DMS114 treated with DMSO at 0.1 percent for 48 hours (cell line): ENCODE measurements at regions not wholly inside any gene's neighbourhood (a gene's known extent, or its start where the extent isn't known, plus 50 kb on each side); places are given as distances from the start of the nearest gene placed in this dataset.

Experiments
- DNase-seq: peaks from one replicate; lab custom pipeline; 2025; ENCODE audit not compliant: unreplicated experiment; lab: John Stamatoyannopoulos, UW

DNA sequence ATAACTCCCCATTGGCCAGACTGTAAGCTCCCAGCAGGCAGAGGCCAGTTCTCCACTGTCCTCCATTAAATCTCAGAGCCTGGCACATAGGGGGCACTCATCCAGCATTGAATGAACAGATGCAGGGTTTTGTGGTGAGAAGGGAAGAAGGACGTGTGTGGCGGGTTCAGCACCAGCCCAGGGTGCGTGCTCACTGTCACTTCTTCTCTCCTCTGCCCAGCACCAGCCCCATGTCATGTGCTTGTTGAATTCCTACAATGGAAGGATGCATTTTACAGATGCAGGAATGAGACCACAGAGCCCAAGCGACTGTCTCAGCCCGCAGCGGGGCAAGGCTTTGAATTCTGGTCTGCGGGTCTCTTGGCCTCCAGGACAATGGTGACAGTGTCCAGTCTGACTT lies 149.9 kb downstream of the CEBPB start:
- DNase-seq = no peak

- no peak for DNase-seq
Measured at GRCh38 chr20:50341050-50341449, 150.4 kb downstream of the CEBPB start.

DNA sequence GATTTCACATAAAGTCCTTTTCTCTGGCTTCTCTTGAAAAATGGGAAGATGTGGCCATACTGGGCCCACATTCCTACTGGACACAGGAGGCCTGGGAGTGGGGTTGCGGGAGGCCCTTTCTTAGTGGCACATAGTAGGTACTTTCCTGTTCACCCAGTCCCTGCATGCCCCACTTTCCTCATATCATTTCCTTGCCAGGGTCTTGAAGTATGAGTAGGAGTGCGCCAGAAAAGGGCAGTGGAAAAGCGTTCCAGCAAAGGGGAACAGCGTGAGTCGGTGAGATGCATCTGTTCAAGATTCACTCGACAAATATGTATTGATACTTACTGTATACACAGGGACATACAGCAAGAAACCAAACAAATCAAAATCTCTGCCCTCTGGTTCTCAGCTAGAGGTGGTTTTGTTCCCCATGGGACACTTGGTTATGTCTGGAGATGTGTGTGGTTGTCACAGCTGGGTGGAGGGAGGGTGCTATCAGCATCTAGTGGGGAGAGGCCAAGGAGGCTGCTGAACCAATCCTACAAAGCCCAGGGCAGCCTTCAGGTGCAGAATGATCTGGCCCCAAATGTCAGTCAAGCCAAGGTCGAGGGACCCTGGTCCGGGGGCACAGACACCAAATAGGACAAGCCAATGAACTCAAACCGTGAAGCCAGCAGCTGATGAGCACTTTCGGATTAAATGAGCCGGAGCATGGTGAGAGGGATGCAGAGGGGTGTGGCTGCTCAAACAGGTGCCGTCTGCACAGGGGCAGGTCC lies 151.4 kb downstream of the CEBPB start:
- no peak for DNase-seq

DNA sequence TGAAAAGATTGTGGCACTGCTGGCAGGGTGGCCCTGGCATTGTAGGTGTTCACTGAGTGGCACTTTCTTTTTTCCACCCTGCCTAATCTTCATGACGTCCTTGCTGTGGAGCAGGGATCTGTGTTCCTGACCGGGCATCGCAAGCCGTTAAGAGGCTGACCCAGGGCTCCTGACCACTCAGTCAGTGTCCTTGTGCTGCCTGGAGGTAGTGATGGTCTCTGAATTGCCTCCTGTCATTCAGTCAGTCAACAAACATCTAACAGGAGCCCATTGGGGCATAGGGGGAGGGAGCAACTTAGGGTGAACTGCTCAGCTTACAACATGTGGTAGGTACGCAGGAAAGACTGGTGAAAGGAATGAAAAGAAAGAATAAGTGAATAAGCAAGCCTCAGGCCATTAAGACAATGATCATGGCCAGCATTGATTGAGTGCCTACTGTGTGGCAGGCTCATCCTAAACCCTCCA lies 152.0 kb downstream of the CEBPB start:
- no peak for DNase-seq

DNA sequence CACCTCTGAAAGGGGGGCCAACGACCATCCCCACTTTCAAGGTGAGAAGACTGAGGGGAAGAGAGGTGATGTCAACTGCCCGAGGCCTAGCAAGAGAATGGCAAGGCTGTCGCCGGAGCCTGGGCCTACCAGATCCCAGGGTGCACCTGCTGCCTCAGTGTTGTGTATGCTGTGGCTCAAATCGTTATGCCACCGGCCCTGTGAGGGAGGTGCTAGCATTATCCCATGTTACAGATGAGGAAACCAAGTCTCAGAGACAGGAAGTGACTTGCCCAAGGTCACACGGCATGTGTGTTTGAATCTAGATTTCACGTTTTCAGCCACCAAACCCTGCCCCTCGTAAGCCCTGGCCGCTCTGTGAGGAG lies 152.5 kb downstream of the CEBPB start:
- no peak for DNase-seq

GRCh38 chr20:50343490-50344179 lies 153.0 kb downstream of the CEBPB start:
- no peak for DNase-seq

GRCh38 chr20:50344232-50345071 lies 153.8 kb downstream of the CEBPB start:
- DNase-seq = no peak

GRCh38 chr20:50345712-50346373 lies 155.2 kb downstream of the CEBPB start:
- no peak for DNase-seq

- no peak for DNase-seq
Measured at GRCh38 chr20:50346374-50347283, 156.0 kb downstream of the CEBPB start.

- no peak for DNase-seq
Measured at GRCh38 chr20:50347284-50348063, 156.8 kb downstream of the CEBPB start.

GRCh38 chr20:50348096-50348495 lies 157.5 kb downstream of the CEBPB start:
- no peak for DNase-seq

- DNase-seq = no peak
Measured at GRCh38 chr20:50350510-50351249, 159.5 kb upstream of the PTPN1 start.

DNA sequence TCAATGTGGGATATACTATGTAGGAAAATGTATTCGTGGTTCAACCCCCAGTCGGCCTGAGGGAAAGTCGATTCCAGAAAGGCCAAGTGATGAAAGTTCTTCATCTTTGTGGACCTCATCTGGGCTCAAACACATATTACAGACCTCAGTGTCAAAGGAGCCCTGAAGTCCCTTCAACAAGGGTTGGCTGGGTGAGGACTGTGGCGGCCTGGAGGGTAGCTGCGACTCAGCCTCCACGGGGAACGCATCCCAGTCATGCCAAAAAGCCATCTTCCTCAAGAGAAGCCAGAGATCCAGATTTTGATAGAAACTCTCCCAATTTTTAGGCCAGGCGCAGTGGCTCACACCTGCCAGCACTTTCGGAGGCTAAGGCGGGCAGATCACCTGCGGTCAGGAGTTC lies 158.6 kb upstream of the PTPN1 start:
- no peak for DNase-seq

DNA sequence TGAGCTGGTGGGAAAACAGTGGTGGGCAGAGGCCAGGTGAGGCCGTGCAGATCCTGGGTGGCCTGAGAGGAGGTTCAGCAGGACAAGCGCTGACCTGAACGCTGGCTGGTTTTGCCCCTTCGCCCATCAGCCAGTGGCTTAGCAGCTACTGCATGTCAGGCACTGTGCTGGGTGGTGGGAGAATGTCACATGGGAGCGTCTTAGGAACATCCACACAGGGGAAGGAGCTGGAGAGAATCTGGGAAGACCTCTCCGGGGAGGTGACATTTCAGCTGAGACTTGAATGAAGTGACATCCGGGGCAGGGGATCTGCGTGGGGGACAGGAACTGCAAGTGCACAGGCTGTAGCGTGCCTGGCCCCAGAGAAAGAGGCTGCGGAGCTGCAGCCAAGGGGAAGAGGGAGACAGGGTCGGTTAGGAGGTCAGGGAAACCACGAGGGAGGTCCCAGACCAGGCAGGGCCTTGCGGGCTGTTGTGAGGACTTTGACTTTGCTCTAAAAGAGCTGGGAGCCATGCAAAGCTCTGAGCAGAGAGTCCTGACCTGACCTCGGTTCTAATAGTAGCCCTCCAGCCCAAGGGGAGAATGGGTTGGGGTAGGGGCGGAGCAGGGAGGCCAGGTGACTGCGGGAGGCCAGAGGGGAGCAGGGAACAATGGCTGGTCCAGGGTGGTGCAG lies 156.8 kb upstream of the PTPN1 start:
- no peak for DNase-seq

- no peak for DNase-seq
Measured at GRCh38 chr20:50354721-50355589, 155.2 kb upstream of the PTPN1 start.

DNA sequence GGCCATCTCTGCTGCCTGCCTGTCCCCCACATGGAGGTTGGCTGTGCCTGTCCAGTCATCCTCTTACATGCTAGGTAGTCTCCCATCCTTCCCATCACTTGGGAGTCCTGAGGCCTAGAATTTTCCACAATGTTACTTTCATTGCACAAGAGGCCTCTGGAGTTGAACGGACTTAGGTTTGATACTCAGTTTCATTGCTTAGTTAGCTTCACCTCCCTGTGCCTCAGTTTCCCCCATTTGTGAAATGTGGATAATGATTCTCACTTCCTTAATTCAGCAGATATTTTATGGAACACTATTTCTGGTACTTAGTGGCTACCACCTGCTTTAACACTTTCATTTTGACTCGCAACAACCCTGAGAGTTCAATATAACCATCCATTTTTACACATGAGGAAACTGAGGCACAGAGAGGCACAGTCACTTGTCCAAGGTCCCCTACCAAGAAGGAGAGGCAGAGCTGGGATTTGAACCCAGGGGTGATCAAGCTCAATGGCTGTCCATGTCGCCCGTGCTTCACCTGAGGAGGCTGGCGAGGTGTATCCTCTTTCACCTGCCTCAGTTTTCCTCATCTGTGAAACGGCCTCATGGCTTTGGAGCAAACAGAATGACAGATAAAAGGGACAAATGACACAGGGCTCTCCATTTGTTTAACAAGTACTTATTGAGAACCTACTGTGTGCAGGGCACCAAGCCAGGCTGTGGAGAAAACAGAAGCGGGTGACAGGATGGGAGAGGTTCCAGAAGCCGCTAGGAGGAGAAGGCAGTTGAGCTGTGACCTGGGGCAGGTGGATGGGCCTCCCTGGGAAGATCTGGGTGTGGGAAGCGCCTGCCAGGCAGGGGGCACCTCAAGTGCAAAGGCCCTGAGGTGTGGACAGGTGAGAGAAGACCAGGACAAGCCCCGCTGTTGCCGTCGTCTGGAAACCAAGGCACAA lies 154.3 kb upstream of the PTPN1 start:
- DNase-seq = no peak
